Retinal pigment epithelial cell (primary cell): ENCODE measurements at regions not wholly inside any gene's neighbourhood (a gene's known extent, or its start where the extent isn't known, plus 50 kb on each side); places are given as distances from the start of the nearest gene placed in this dataset.

Experiments used
- DNase-seq: peaks from one replicate; pipeline ENCODE4 v3.0.0-alpha.2; 2010; ENCODE audit warnings: low read depth
- H3K4me3 ChIP-seq: 2 replicates; pipeline ENCODE4 v1.5.1; 2011; ENCODE audit warnings: mild to moderate bottlenecking, low read length, control low read depth, moderate library complexity
- CTCF ChIP-seq: conservative IDR thresholded peaks from 2 replicates; pipeline ENCODE4 v1.5.1; 2011; ENCODE audit warnings: low read depth, low read length, control low read depth, inconsistent platforms

GRCh38 chr4:56286763-56287162 lies 100.5 kb downstream of the AASDH start:
- TF ChIP-seq CTCF = no peak
- no peak overlapping the region for H3K4me3 ChIP-seq
- peak; percentile 41 for DNase-seq

- no peak for TF ChIP-seq CTCF
- H3K4me3 ChIP-seq = no peak overlapping the region
These were observed 103.9 kb downstream of the AASDH start for GRCh38 chr4:56283375-56283774.

GRCh38 chr4:56282004-56282403 lies 105.3 kb downstream of the AASDH start:
- DNase-seq = no peak
- no peak overlapping the region for H3K4me3 ChIP-seq

More at GRCh38 chr4:56283375-56283774, 103.9 kb downstream of the AASDH start:
- DNase-seq = no peak

GRCh38 chr4:56276547-56276946 lies 110.7 kb downstream of the AASDH start:
- no peak for DNase-seq
- no peak overlapping the region for H3K4me3 ChIP-seq
- TF ChIP-seq CTCF = no peak

More at GRCh38 chr4:56282004-56282403, 105.3 kb downstream of the AASDH start:
- no peak for TF ChIP-seq CTCF

GRCh38 chr4:56273391-56273790 lies 113.9 kb downstream of the AASDH start:
- DNase-seq = no peak
- no peak for TF ChIP-seq CTCF

GRCh38 chr4:56272927-56273326 lies 114.4 kb downstream of the AASDH start:
- no peak for DNase-seq
- no peak overlapping the region for H3K4me3 ChIP-seq
- TF ChIP-seq CTCF = no peak

More at GRCh38 chr4:56273391-56273790, 113.9 kb downstream of the AASDH start:
- H3K4me3 ChIP-seq = no peak overlapping the region

- no peak overlapping the region for H3K4me3 ChIP-seq
- TF ChIP-seq CTCF = no peak
- DNase-seq = no peak
These were observed 115.3 kb downstream of the AASDH start for GRCh38 chr4:56272003-56272402.
